ENCODE measurements at regions not wholly inside any gene's neighbourhood (a gene's known extent, or its start where the extent isn't known, plus 50 kb on each side); places are given as distances from the start of the nearest gene placed in this dataset.

- TF ChIP-seq CTCF (IDR thresholded peaks at IDR 0.05; ENCODE audit: insufficient read depth, low read length, poor library complexity, severe bottlenecking) (no peak), EZH2phosphoT487 (conservative IDR thresholded peaks at IDR 0.05; ENCODE audit: low read length) (no peak)
Observed at GRCh38 chr4:137226221-137226620, 306.1 kb downstream of the PCDH18 start.

Measured in SU-DHL-6 (cell line).